ENCODE measurements at regions not wholly inside any gene's neighbourhood (a gene's known extent, or its start where the extent isn't known, plus 50 kb on each side); places are given as distances from the start of the nearest gene placed in this dataset.

DNA sequence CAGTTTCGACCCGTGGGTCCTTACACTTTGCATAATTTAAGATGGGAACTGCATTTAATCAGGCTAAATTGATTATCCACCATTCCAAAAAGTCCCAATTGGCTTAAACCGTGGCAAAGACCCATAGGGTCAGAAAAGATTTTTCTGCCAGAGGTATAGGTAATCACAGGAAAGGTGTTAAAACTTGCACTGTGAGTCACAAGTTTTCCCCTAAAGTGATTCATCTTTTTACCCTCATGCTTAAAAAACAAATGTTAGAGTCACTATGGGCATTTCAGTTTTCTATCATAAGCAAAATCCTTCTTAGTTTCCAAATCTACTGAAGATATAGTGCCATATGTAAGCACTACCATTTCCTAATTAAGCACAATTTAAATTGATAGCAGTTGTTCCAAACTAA, 1079.8 kb downstream of the ADGRL2 start:
- TF ChIP-seq, protein P1, sequence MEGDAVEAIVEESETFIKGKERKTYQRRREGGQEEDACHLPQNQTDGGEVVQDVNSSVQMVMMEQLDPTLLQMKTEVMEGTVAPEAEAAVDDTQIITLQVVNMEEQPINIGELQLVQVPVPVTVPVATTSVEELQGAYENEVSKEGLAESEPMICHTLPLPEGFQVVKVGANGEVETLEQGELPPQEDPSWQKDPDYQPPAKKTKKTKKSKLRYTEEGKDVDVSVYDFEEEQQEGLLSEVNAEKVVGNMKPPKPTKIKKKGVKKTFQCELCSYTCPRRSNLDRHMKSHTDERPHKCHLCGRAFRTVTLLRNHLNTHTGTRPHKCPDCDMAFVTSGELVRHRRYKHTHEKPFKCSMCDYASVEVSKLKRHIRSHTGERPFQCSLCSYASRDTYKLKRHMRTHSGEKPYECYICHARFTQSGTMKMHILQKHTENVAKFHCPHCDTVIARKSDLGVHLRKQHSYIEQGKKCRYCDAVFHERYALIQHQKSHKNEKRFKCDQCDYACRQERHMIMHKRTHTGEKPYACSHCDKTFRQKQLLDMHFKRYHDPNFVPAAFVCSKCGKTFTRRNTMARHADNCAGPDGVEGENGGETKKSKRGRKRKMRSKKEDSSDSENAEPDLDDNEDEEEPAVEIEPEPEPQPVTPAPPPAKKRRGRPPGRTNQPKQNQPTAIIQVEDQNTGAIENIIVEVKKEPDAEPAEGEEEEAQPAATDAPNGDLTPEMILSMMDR (IDR thresholded peaks at IDR 0.05; ENCODE audit: low read length) = no peak
- TF ChIP-seq EZH2 (IDR thresholded peaks at IDR 0.05; ENCODE audit: borderline replicate concordance, low read length) = no peak
- Histone ChIP-seq H3K27ac (ENCODE audit: low read depth, low read length, poor library complexity, severe bottlenecking) (no peak overlapping the region), H3F3A (ENCODE audit: insufficient read depth, low read length) (no peaks in the 10 kb centered on the region), H2AFZ (ENCODE audit: low read length) (no peak overlapping the region), H3K4me3 (ENCODE audit: low read depth, low read length, poor library complexity, severe bottlenecking) (no peak overlapping the region), H3K27me3 (ENCODE audit: insufficient read depth, low read length) (no peaks in the 10 kb centered on the region), H3K36me3 (ENCODE audit: insufficient read depth, low read length) (no peaks in the 10 kb centered on the region), H3K4me2 (ENCODE audit: low read length) (no peak overlapping the region), H3K4me1 (ENCODE audit: insufficient read depth, low read length, severe bottlenecking) (no peaks in the 10 kb centered on the region), H3K9ac (ENCODE audit: low read length) (no peak overlapping the region), H3K79me2 (ENCODE audit: insufficient read depth, low read length) (no peaks in the 10 kb centered on the region), H3K9me3 (ENCODE audit: low read length) (no peaks in the 10 kb centered on the region), H4K20me1 (ENCODE audit: insufficient read depth, low read length) (no peaks in the 10 kb centered on the region), H3K9me2 (ENCODE audit: low read depth, low read length) (no peaks in the 10 kb centered on the region)

DNA sequence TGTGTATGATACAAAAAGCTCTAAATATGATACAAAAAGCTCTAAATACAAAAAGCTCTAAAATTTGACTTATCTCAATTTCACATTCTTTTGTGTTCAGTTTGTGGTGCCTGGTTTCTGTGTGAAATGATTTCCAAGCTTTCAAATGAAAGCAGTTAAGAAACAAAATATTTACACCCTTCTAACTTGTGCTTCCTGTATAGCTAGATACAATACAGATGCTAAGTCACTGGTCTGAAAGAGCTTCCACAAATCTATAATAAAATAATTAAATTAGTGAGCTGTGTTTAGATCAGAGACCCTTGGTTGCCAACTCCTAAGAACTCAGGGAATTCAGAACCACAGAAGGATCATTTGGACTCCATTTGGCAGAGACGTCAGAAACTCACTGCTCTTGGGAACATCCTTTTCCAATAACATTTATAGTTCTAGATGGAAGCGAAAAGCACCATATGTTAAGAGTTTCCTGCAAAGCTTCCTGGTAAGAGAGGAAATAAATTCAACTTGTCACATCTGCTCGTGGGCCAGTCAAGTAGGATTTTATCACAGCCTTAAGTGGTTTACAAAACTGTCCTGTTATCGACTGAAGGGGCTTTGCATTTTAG, 1079.1 kb downstream of the ADGRL2 start:
- TF ChIP-seq EZH2 (IDR thresholded peaks at IDR 0.05; ENCODE audit: borderline replicate concordance, low read length) = no peak
- TF ChIP-seq, protein P1 (IDR thresholded peaks at IDR 0.05; ENCODE audit: low read length) = no peak

DNA sequence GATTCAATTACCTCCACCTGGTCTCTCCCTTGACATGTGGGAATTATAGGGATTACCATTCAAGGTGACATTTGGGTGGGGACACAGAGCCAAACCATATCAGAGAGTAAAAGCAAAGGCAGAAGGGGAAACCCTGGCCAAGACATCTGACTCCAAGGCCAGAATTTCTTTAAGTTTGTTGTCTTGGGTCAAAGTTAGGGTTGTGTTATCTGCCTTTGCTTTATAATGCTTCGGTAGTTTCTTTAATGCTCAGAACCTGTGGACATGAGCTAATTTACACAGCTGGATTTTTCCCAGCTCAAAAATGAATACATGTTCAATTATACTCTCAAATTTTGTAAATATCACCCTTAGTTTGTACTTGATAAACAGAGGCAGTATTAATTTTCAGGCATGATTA, 1074.4 kb downstream of the ADGRL2 start:
- Histone ChIP-seq H3K36me3 (ENCODE audit: insufficient read depth, low read length) (no peaks in the 10 kb centered on the region), H3K9me2 (ENCODE audit: low read depth, low read length) (no peaks in the 10 kb centered on the region), H2AFZ (ENCODE audit: low read length) (no peak overlapping the region), H4K20me1 (ENCODE audit: insufficient read depth, low read length) (no peaks in the 10 kb centered on the region), H3K4me1 (ENCODE audit: insufficient read depth, low read length, severe bottlenecking) (no peaks in the 10 kb centered on the region), H3K27ac (ENCODE audit: low read depth, low read length, poor library complexity, severe bottlenecking) (no peak overlapping the region), H3K9ac (ENCODE audit: low read length) (no peak overlapping the region), H3K27me3 (ENCODE audit: insufficient read depth, low read length) (no peaks in the 10 kb centered on the region), H3K79me2 (ENCODE audit: insufficient read depth, low read length) (no peaks in the 10 kb centered on the region), H3K4me3 (ENCODE audit: low read depth, low read length, poor library complexity, severe bottlenecking) (no peak overlapping the region), H3F3A (ENCODE audit: insufficient read depth, low read length) (no peaks in the 10 kb centered on the region), H3K4me2 (ENCODE audit: low read length) (no peak overlapping the region), H3K9me3 (ENCODE audit: low read length) (no peaks in the 10 kb centered on the region)
- TF ChIP-seq, protein P1 (IDR thresholded peaks at IDR 0.05; ENCODE audit: low read length) = no peak
- no peak for TF ChIP-seq EZH2 (IDR thresholded peaks at IDR 0.05; ENCODE audit: borderline replicate concordance, low read length)

More for the DNA sequence above, 1079.1 kb downstream of the ADGRL2 start:
- no peaks in the 10 kb centered on the region for H3K36me3 ChIP-seq (ENCODE audit: insufficient read depth, low read length)
- no peaks in the 10 kb centered on the region for H3K9me3 ChIP-seq (ENCODE audit: low read length)
- no peaks in the 10 kb centered on the region for H3K9me2 ChIP-seq (ENCODE audit: low read depth, low read length)
- H2AFZ ChIP-seq (ENCODE audit: low read length) = no peak overlapping the region
- H3K9ac ChIP-seq (ENCODE audit: low read length) = no peak overlapping the region
- no peak overlapping the region for H3K4me3 ChIP-seq (ENCODE audit: low read depth, low read length, poor library complexity, severe bottlenecking)
- H3K4me2 ChIP-seq (ENCODE audit: low read length) = no peak overlapping the region
- H3F3A ChIP-seq (ENCODE audit: insufficient read depth, low read length) = no peaks in the 10 kb centered on the region
- no peaks in the 10 kb centered on the region for H3K4me1 ChIP-seq (ENCODE audit: insufficient read depth, low read length, severe bottlenecking)
- H3K27me3 ChIP-seq (ENCODE audit: insufficient read depth, low read length) = no peaks in the 10 kb centered on the region
- no peaks in the 10 kb centered on the region for H4K20me1 ChIP-seq (ENCODE audit: insufficient read depth, low read length)
- no peaks in the 10 kb centered on the region for H3K79me2 ChIP-seq (ENCODE audit: insufficient read depth, low read length)
- H3K27ac ChIP-seq (ENCODE audit: low read depth, low read length, poor library complexity, severe bottlenecking) = no peak overlapping the region
